HEK293T (cell line): ENCODE measurements at regions not wholly inside any gene's neighbourhood (a gene's known extent, or its start where the extent isn't known, plus 50 kb on each side); places are given as distances from the start of the nearest gene placed in this dataset.

Experiments used
- CTCF ChIA-PET: fragments of 350-600 bp; formaldehyde crosslinking; extraction: SDS; loops from one replicate; lab custom pipeline; 2021; ENCODE audit warnings: antibody characterized with exemption, inconsistent platforms; lab: Yijun Ruan, JAX
- POLR2A ChIA-PET: fragments of 350-600 bp; formaldehyde crosslinking; extraction: SDS; loops from one replicate; lab custom pipeline; 2020; ENCODE audit warnings: antibody characterized with exemption, inconsistent platforms; lab: Yijun Ruan, JAX
- DNase-seq: peaks from one replicate; pipeline ENCODE4 v3.0.0; 2012; ENCODE audit warnings: mixed read lengths; ENCODE audit errors: extremely low spot score
- ARNT ChIP-seq: fragments of 450-650 bp; IDR thresholded peaks from 2 replicates; pipeline ENCODE4 v1.6.1; 2017; ENCODE audit warnings: mild to moderate bottlenecking
- BHLHE40 ChIP-seq: fragments of 450-650 bp; IDR thresholded peaks from 2 replicates; pipeline ENCODE4 v1.6.1; 2016; ENCODE audit warnings: mild to moderate bottlenecking, moderate library complexity, borderline replicate concordance
- CTBP1 ChIP-seq: fragments of 450-650 bp; IDR thresholded peaks from 2 replicates; pipeline ENCODE4 v1.6.1; 2016; ENCODE audit warnings: borderline replicate concordance
- ELF4 ChIP-seq: fragments of 450-650 bp; IDR thresholded peaks from 2 replicates; pipeline ENCODE4 v1.6.1; 2017; ENCODE audit warnings: antibody characterized with exemption
- FOXA1 ChIP-seq: fragments of 450-650 bp; IDR thresholded peaks from 2 replicates; pipeline ENCODE4 v1.6.1; 2016; ENCODE audit warnings: mild to moderate bottlenecking
- FOXK2 ChIP-seq: fragments of 450-650 bp; IDR thresholded peaks from 2 replicates; pipeline ENCODE4 v1.6.1; 2016; ENCODE audit warnings: mild to moderate bottlenecking
- FOXM1 ChIP-seq: fragments of 450-650 bp; IDR thresholded peaks from 2 replicates; pipeline ENCODE4 v1.6.1; 2017; ENCODE audit warnings: mild to moderate bottlenecking, borderline replicate concordance
- HDGF ChIP-seq: fragments of 450-650 bp; IDR thresholded peaks from 2 replicates; pipeline ENCODE4 v1.6.1; 2017; ENCODE audit warnings: antibody characterized with exemption, borderline replicate concordance
- L3MBTL2 ChIP-seq: fragments of 450-650 bp; conservative IDR thresholded peaks from 2 replicates; pipeline ENCODE4 v1.6.1; 2016; ENCODE audit warnings: mild to moderate bottlenecking
- LEF1 ChIP-seq: fragments of 450-650 bp; IDR thresholded peaks from 2 replicates; pipeline ENCODE4 v1.6.1; 2017; ENCODE audit warnings: mild to moderate bottlenecking, borderline replicate concordance
- NFRKB ChIP-seq: fragments of 450-650 bp; IDR thresholded peaks from 2 replicates; pipeline ENCODE4 v1.6.1; 2016; ENCODE audit warnings: mild to moderate bottlenecking, moderate library complexity
- SP1 ChIP-seq: fragments of 450-650 bp; IDR thresholded peaks from 2 replicates; pipeline ENCODE4 v1.6.1; 2017
- SUZ12 ChIP-seq: fragments of 450-650 bp; IDR thresholded peaks from 2 replicates; pipeline ENCODE4 v1.6.1; 2016; ENCODE audit warnings: mild to moderate bottlenecking
- TARDBP ChIP-seq: fragments of 450-650 bp; IDR thresholded peaks from 2 replicates; pipeline ENCODE4 v1.6.1; 2016
- ZNF384 ChIP-seq: fragments of 450-650 bp; IDR thresholded peaks from 2 replicates; pipeline ENCODE4 v1.6.1; 2016
- TF ChIP-seq, protein P1 (sequence below): fragments of 450-650 bp; IDR thresholded peaks from 2 replicates; pipeline ENCODE4 v1.6.1; 2016

DNA sequence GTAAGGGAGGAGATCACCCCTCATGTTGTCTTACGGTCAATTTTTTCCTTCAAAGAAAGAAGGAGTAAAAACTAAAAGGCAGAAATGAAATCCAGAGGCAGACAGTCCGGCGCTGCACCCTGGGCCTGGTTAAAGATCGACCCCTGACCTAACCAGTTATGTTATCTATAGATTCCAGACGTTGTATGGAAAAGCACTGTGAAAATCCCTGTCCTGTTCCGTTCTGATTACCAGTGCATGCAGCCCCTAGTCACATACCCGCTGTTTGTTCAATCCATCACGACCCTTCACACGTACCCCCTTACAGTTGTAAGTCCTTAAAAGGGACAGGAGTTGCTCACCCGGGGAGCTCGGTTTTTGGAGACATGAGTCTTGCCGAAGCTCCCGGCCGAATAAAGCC is 105.6 kb upstream of the JADE1 start:
- TF ChIP-seq NFRKB (no peak), SP1 (no peak), FOXK2 (no peak), L3MBTL2 (no peak), TARDBP (no peak), ARNT (no peak), ZNF384 (no peak)
- ChIA-PET CTCF (interaction anchor here (0.6 kb wide), 1 partner anchor 407 kb away, joined by 4 read pairs; no protein-coding TSS in a partner anchor), POLR2A (no interaction called here)
- DNase-seq, result no peak

DNA sequence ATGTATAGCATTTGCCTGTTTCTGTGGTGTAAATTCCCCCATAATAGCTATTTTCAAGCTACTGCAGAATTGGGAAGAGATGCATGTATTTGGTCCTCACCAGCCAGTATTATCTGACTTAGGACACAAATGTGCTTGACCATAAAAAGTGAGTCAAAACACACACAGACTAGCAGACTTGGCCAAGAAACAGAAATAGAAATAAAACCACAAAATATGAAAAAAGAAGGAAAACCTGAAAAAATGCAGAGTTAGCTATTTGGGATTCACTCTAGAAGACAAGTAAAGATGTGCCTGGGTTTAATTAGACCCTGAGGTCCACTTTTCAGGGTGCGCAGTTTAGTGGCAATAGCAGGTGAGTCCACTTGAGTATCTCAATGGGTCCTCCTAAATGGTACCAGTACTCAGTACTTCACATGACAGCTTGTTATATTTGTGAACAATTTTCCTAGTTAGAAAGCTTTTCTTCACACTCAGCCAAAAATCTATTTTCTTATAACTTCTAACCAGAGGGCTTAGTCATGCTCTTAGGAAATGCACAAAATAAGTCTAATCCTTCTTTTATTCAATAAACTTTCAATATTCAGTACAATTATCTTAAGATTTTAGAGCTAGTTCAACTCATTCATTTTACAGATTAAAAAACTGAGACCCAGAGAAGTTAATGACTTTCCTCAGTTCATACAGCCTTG is 108.7 kb upstream of the JADE1 start:
- TF ChIP-seq ARNT (no peak), FOXK2 (no peak), SP1 (no peak), FOXM1 (no peak), CTBP1 (no peak), ELF4 (no peak), L3MBTL2 (no peak), BHLHE40 (no peak), LEF1 (no peak), ZNF384 (no peak), NFRKB (no peak), FOXA1 (no peak), TARDBP (no peak), HDGF (no peak), SUZ12 (no peak)
- TF ChIP-seq, protein P1, sequence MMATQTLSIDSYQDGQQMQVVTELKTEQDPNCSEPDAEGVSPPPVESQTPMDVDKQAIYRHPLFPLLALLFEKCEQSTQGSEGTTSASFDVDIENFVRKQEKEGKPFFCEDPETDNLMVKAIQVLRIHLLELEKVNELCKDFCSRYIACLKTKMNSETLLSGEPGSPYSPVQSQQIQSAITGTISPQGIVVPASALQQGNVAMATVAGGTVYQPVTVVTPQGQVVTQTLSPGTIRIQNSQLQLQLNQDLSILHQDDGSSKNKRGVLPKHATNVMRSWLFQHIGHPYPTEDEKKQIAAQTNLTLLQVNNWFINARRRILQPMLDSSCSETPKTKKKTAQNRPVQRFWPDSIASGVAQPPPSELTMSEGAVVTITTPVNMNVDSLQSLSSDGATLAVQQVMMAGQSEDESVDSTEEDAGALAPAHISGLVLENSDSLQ, result no peak
- DNase-seq, result no peak
- ChIA-PET POLR2A (no interaction called here), CTCF (no interaction called here)

DNA sequence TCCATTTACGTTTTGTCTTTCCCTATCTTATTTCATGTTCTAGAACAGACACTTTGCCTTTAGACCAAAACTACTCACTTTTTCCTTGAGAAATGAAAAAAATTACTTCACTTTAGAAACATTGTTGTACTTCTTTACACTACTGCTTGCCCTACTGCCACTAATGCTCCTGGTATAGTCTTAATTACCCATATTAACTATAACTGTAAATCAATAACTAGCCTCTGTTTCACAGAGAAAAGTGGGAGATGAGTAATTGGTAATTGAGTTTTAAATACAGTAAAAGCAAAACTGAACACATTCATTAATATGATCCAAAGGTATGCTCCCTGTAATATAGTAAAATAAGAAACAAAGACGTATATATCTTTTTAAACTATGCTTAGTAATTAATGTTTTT is 111.1 kb upstream of the JADE1 start:
- TF ChIP-seq SP1 (no peak), L3MBTL2 (no peak), BHLHE40 (no peak), HDGF (no peak), ZNF384 (no peak), FOXK2 (no peak), SUZ12 (no peak), FOXA1 (no peak), TARDBP (no peak), FOXM1 (no peak), ELF4 (no peak)
- TF ChIP-seq, protein P1, result no peak
- CTCF ChIA-PET, result no interaction called here
- POLR2A ChIA-PET, result no interaction called here
- DNase-seq, result no peak

DNA sequence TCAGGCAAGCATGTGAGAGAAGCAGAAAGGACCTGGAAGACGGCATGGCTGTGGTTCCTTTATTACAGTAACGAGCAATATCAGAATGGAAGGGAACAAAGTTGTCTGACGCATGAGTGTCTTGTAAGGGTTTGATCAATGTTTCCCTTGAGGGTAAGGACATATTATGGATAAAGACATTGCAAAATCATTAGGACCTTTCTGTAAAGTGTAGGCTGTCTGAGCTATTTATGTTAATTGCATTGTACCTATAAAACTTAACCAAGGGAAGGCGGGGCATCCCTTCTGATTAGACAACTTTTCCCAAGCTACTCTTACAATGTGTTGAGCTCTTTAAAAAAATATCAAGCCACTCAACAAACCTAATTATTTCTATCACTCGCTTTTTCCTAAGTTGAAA is 112.2 kb upstream of the JADE1 start:
- CTCF ChIA-PET, result no interaction called here
- POLR2A ChIA-PET, result no interaction called here
- no peak for TF ChIP-seq ELF4
- no peak for TF ChIP-seq ZNF384
- TF ChIP-seq CTBP1, result no peak
- TF ChIP-seq ARNT, result no peak
- no peak for TF ChIP-seq L3MBTL2
- TF ChIP-seq SUZ12, result no peak
- TF ChIP-seq, protein P1, result no peak
- TF ChIP-seq FOXK2, result no peak
- TF ChIP-seq HDGF, result no peak
- TF ChIP-seq TARDBP, result no peak
- no peak for TF ChIP-seq FOXM1
- no peak for TF ChIP-seq NFRKB
- no peak for TF ChIP-seq FOXA1
- no peak for TF ChIP-seq BHLHE40
- TF ChIP-seq SP1, result no peak
- no peak for TF ChIP-seq LEF1
- DNase-seq, result no peak

- no peak for DNase-seq
- POLR2A ChIA-PET, result no interaction called here
- CTCF ChIA-PET, result no interaction called here
- TF ChIP-seq LEF1 (no peak), FOXM1 (no peak), CTBP1 (no peak), ARNT (no peak), FOXK2 (no peak), ZNF384 (no peak), SP1 (no peak), SUZ12 (no peak), TARDBP (no peak), NFRKB (no peak), HDGF (no peak), BHLHE40 (no peak), ELF4 (no peak), FOXA1 (no peak), L3MBTL2 (no peak)
- TF ChIP-seq, protein P1, result no peak
Measured at GRCh38 chr4:128690011-128690410, 119.5 kb upstream of the JADE1 start.
